Astrocyte (in vitro differentiated cells and primary cell): ENCODE measurements at regions not wholly inside any gene's neighbourhood (a gene's known extent, or its start where the extent isn't known, plus 50 kb on each side); places are given as distances from the start of the nearest gene placed in this dataset.
"Not testable (repeated sequence)": the region's sequence is repeated elsewhere in the genome, so short reads cannot be mapped to it uniquely, and the experiment has no call there.

ENCODE experiments used
- EZH2 ChIP-seq: IDR thresholded peaks from 2 replicates; pipeline ENCODE4 v1.6.1; 2012; ENCODE audit warnings: mild to moderate bottlenecking, low read length, inconsistent platforms; ENCODE audit not compliant: insufficient read depth
- TF ChIP-seq, protein P1 (sequence below): IDR thresholded peaks from 2 replicates; pipeline ENCODE4 v1.5.1; 2011; ENCODE audit warnings: low read depth, mild to moderate bottlenecking, inconsistent platforms, low read length, moderate library complexity; ENCODE audit not compliant: insufficient read depth

DNA sequence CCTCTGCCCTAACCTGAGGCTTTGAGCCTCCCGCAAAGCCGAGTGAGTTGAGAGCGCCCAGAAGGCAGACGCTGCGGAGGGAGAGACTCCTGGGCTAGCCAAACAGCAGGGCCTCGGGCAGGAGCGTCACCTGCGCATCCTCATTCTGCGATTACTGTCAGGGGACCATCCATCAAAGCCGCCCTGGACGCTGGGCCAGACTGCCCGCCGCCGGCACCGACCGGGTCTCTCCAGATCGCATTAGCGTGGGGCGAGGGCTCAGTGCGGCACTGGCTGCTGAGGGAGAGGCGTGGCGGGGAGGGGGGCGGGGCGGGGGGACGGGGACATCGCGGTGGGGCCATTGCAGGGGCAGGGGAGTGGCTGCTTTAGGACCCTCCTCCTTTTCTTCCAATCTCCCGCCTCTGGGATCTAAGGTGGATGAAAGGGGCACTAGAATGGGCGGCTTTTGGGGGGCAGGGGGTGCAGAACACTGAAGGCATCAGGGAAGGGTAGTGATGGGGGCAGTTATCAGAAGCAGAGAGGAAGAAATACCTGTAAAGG is 465.7 kb downstream of the CNTNAP3B start:
- TF ChIP-seq, protein P1, sequence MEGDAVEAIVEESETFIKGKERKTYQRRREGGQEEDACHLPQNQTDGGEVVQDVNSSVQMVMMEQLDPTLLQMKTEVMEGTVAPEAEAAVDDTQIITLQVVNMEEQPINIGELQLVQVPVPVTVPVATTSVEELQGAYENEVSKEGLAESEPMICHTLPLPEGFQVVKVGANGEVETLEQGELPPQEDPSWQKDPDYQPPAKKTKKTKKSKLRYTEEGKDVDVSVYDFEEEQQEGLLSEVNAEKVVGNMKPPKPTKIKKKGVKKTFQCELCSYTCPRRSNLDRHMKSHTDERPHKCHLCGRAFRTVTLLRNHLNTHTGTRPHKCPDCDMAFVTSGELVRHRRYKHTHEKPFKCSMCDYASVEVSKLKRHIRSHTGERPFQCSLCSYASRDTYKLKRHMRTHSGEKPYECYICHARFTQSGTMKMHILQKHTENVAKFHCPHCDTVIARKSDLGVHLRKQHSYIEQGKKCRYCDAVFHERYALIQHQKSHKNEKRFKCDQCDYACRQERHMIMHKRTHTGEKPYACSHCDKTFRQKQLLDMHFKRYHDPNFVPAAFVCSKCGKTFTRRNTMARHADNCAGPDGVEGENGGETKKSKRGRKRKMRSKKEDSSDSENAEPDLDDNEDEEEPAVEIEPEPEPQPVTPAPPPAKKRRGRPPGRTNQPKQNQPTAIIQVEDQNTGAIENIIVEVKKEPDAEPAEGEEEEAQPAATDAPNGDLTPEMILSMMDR: not testable (repeated sequence)
- TF ChIP-seq EZH2: not testable (repeated sequence)
